GM23338 (cell line): ENCODE measurements at regions not wholly inside any gene's neighbourhood (a gene's known extent, or its start where the extent isn't known, plus 50 kb on each side); places are given as distances from the start of the nearest gene placed in this dataset.

ENCODE experiments used
- CREB1 ChIP-seq: fragments of 250-450 bp; sonication (Bioruptor Pico); IDR thresholded peaks from 2 replicates; pipeline ENCODE4 v1.5.0; 2020; ENCODE audit warnings: low read depth, mild to moderate bottlenecking, moderate library complexity
- EZH2 ChIP-seq: fragments of 200-600 bp; sonication (generic); IDR thresholded peaks from one replicate; pipeline ENCODE4 v1.8.0; 2017; ENCODE audit warnings: antibody characterized with exemption, mild to moderate bottlenecking, low read depth; ENCODE audit not compliant: unreplicated experiment
- EZH2phosphoT487 ChIP-seq: fragments of 200-600 bp; sonication (generic); IDR thresholded peaks from one replicate; pipeline ENCODE4 v1.8.1; 2018; ENCODE audit warnings: antibody characterized with exemption; ENCODE audit not compliant: unreplicated experiment
- JUNB ChIP-seq: IDR thresholded peaks from one replicate; pipeline ENCODE4 v1.6.1; 2016; ENCODE audit warnings: antibody characterized with exemption; ENCODE audit not compliant: unreplicated experiment
- POLR2AphosphoS5 ChIP-seq: IDR thresholded peaks from 2 replicates; pipeline ENCODE4 v1.6.1; 2016; ENCODE audit warnings: antibody characterized with exemption, low read depth
- STAT1 ChIP-seq: IDR thresholded peaks from one replicate; pipeline ENCODE4 v1.6.1; 2016; ENCODE audit warnings: antibody characterized with exemption; ENCODE audit not compliant: unreplicated experiment
- ZNF331 ChIP-seq: fragments of 250-450 bp; sonication (Bioruptor Pico); IDR thresholded peaks from 2 replicates; pipeline ENCODE4 v1.5.0; 2020; ENCODE audit warnings: low read depth, mild to moderate bottlenecking, moderate library complexity
- TF ChIP-seq, protein P1 (sequence below): IDR thresholded peaks from one replicate; pipeline ENCODE4 v1.6.1; 2018; ENCODE audit warnings: antibody characterized with exemption; ENCODE audit not compliant: unreplicated experiment
- TF ChIP-seq, protein P2 (sequence below), 2 experiments: fragments of 200-600 bp in 1 of 2; sonication (generic) in 1 of 2; conservative IDR thresholded peaks; 2 replicates each; pipeline versions ENCODE4 v1.5.1 to v1.6.1; 2016 to 2017; ENCODE audit warnings: antibody characterized with exemption in 2 of 2, low read depth in 2 of 2, mild to moderate bottlenecking in 2 of 2, moderate library complexity in 1 of 2
- TF ChIP-seq, protein P3 (sequence below): IDR thresholded peaks from 2 replicates; pipeline ENCODE4 v1.6.1; 2016; ENCODE audit warnings: antibody characterized with exemption

DNA sequence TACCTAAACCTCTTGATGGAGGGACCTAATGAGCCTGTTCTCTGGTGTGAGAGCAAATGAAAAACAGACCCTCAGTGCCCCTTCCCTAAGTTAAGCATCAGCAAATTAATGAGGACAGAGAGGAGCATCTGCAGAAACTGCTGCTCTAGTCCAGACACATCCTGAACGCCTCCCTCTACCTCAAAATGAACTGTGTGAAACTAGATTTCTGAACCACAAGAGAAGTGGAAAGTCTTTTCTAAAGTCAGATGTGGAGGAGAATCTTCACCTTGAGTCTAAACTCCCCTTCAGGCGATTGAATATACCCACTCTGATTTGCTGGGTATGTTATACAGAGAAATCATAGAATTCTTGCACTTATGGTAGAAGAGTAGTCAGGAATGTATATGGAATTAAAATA lies 104.4 kb upstream of the AMZ2 start:
- TF ChIP-seq, protein P1, sequence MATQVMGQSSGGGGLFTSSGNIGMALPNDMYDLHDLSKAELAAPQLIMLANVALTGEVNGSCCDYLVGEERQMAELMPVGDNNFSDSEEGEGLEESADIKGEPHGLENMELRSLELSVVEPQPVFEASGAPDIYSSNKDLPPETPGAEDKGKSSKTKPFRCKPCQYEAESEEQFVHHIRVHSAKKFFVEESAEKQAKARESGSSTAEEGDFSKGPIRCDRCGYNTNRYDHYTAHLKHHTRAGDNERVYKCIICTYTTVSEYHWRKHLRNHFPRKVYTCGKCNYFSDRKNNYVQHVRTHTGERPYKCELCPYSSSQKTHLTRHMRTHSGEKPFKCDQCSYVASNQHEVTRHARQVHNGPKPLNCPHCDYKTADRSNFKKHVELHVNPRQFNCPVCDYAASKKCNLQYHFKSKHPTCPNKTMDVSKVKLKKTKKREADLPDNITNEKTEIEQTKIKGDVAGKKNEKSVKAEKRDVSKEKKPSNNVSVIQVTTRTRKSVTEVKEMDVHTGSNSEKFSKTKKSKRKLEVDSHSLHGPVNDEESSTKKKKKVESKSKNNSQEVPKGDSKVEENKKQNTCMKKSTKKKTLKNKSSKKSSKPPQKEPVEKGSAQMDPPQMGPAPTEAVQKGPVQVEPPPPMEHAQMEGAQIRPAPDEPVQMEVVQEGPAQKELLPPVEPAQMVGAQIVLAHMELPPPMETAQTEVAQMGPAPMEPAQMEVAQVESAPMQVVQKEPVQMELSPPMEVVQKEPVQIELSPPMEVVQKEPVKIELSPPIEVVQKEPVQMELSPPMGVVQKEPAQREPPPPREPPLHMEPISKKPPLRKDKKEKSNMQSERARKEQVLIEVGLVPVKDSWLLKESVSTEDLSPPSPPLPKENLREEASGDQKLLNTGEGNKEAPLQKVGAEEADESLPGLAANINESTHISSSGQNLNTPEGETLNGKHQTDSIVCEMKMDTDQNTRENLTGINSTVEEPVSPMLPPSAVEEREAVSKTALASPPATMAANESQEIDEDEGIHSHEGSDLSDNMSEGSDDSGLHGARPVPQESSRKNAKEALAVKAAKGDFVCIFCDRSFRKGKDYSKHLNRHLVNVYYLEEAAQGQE = no peak
- TF ChIP-seq, protein P2, sequence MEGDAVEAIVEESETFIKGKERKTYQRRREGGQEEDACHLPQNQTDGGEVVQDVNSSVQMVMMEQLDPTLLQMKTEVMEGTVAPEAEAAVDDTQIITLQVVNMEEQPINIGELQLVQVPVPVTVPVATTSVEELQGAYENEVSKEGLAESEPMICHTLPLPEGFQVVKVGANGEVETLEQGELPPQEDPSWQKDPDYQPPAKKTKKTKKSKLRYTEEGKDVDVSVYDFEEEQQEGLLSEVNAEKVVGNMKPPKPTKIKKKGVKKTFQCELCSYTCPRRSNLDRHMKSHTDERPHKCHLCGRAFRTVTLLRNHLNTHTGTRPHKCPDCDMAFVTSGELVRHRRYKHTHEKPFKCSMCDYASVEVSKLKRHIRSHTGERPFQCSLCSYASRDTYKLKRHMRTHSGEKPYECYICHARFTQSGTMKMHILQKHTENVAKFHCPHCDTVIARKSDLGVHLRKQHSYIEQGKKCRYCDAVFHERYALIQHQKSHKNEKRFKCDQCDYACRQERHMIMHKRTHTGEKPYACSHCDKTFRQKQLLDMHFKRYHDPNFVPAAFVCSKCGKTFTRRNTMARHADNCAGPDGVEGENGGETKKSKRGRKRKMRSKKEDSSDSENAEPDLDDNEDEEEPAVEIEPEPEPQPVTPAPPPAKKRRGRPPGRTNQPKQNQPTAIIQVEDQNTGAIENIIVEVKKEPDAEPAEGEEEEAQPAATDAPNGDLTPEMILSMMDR (conservative IDR thresholded peaks at IDR 0.05; ENCODE audit: low read depth in 2 of 2) = no peak
- no peak for TF ChIP-seq ZNF331 (CRISPR knock-in tag)
- TF ChIP-seq EZH2phosphoT487 = no peak
- no peak for TF ChIP-seq JUNB
- TF ChIP-seq, protein P3, sequence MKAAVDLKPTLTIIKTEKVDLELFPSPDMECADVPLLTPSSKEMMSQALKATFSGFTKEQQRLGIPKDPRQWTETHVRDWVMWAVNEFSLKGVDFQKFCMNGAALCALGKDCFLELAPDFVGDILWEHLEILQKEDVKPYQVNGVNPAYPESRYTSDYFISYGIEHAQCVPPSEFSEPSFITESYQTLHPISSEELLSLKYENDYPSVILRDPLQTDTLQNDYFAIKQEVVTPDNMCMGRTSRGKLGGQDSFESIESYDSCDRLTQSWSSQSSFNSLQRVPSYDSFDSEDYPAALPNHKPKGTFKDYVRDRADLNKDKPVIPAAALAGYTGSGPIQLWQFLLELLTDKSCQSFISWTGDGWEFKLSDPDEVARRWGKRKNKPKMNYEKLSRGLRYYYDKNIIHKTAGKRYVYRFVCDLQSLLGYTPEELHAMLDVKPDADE = no peak
- TF ChIP-seq CREB1 (CRISPR knock-in tag) = no peak
- TF ChIP-seq EZH2 = no peak
- no peak for TF ChIP-seq POLR2AphosphoS5
- TF ChIP-seq STAT1 = no peak
